ENCODE measurements at regions not wholly inside any gene's neighbourhood (a gene's known extent, or its start where the extent isn't known, plus 50 kb on each side); places are given as distances from the start of the nearest gene placed in this dataset.

DNA sequence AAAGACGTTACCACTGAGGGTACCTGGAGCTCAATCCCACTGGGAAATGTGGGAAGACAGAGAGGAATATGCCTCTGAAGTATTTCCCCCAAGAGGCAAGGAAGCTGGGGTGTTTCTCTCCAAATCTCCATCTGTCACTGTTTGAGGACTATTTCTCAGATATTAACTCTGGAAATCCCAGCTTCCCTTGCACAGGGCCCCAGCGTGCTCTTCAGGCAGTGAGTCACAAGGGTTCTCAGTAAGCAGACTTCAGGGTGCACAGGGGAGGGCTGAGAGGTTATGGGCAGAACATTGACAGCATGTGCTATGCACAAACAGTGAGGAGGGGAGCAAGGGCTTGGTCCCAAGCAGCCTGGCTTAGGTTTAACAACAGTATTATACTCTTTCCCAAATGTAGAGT is 60.9 kb upstream of the EED start:
- TF ChIP-seq, protein P1, sequence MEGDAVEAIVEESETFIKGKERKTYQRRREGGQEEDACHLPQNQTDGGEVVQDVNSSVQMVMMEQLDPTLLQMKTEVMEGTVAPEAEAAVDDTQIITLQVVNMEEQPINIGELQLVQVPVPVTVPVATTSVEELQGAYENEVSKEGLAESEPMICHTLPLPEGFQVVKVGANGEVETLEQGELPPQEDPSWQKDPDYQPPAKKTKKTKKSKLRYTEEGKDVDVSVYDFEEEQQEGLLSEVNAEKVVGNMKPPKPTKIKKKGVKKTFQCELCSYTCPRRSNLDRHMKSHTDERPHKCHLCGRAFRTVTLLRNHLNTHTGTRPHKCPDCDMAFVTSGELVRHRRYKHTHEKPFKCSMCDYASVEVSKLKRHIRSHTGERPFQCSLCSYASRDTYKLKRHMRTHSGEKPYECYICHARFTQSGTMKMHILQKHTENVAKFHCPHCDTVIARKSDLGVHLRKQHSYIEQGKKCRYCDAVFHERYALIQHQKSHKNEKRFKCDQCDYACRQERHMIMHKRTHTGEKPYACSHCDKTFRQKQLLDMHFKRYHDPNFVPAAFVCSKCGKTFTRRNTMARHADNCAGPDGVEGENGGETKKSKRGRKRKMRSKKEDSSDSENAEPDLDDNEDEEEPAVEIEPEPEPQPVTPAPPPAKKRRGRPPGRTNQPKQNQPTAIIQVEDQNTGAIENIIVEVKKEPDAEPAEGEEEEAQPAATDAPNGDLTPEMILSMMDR (IDR thresholded peaks at IDR 0.05), result no peak
- no peak for TF ChIP-seq POLR2A (IDR thresholded peaks at IDR 0.05)

Data from thyroid gland (tissue), 4 donors.